ENCODE measurements at regions not wholly inside any gene's neighbourhood (a gene's known extent, or its start where the extent isn't known, plus 50 kb on each side); places are given as distances from the start of the nearest gene placed in this dataset.

DNA sequence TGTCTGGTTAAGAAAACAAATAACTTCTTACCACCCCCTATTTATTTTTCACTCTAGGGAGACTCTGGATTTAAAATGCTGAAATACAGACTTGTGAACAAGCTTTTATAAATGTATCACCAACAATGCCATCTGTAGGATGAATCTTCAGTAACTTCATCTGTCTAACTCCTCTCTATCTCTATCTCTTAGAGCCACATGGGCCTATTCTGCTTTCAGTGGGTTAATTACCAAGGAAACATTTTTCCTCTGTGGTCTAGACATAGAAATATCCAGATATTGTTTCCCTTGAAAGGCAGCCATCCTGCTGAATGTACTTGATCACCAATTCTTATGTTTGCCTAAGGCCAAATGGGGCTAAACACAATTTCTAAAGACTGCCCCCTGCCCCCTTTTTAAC, 167.6 kb upstream of the COL8A1 start:
- TF ChIP-seq, protein P1, sequence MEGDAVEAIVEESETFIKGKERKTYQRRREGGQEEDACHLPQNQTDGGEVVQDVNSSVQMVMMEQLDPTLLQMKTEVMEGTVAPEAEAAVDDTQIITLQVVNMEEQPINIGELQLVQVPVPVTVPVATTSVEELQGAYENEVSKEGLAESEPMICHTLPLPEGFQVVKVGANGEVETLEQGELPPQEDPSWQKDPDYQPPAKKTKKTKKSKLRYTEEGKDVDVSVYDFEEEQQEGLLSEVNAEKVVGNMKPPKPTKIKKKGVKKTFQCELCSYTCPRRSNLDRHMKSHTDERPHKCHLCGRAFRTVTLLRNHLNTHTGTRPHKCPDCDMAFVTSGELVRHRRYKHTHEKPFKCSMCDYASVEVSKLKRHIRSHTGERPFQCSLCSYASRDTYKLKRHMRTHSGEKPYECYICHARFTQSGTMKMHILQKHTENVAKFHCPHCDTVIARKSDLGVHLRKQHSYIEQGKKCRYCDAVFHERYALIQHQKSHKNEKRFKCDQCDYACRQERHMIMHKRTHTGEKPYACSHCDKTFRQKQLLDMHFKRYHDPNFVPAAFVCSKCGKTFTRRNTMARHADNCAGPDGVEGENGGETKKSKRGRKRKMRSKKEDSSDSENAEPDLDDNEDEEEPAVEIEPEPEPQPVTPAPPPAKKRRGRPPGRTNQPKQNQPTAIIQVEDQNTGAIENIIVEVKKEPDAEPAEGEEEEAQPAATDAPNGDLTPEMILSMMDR (IDR thresholded peaks at IDR 0.05): no peak
- TF ChIP-seq POLR2A (IDR thresholded peaks at IDR 0.05): no peak
- TF ChIP-seq POLR2AphosphoS5 (IDR thresholded peaks at IDR 0.05): no peak

Data from upper lobe of left lung (tissue), 4 donors.